ENCODE measurements at regions not wholly inside any gene's neighbourhood (a gene's known extent, or its start where the extent isn't known, plus 50 kb on each side); places are given as distances from the start of the nearest gene placed in this dataset.
A peak's percentile ranks its signal among the peaks of the same experiment; 100 is the strongest.

DNA sequence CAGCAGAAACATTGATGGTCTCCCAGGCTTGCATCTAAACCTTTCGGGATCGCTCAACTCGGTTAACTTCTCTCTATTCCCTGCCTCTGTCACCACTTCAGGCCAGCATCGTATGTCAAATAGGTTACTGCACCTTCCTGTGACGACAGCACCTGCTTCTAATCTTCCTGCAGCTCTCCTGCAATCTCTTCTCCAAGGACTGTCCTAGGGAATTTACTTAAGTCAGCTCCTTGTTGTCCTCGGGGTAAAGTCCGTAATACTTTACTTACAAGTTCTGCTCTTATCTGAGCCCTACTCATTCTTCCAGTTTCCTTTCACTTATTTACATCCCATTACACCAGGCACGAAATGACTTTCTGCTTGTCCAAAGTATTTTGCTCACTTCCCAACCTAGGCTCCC, 372.7 kb upstream of the AKR1E2 start:
- no peaks in the 10 kb centered on the region for H3K9me3 Mint-ChIP-seq (ENCODE audit: unreplicated experiment)
- no peak overlapping the region for H3K4me2 ChIP-seq (ENCODE audit: low read length)
- H3K36me3 Mint-ChIP-seq (ENCODE audit: low read depth, unreplicated experiment): no peaks in the 10 kb centered on the region
- no peak overlapping the region for H3K9ac ChIP-seq (ENCODE audit: low read length)
- H3K4me1 ChIP-seq (ENCODE audit: insufficient read depth, low read length): no peaks in the 10 kb centered on the region
- H3K4me3 Mint-ChIP-seq (ENCODE audit: unreplicated experiment): no peak overlapping the region
- FAIRE-seq (no peak), DNase-seq (ENCODE audit: low read depth) (no peak)
- H3K79me2 ChIP-seq (ENCODE audit: insufficient read depth, low read length): no peaks in the 10 kb centered on the region
- no peak overlapping the region for H3K4me3 ChIP-seq (ENCODE audit: insufficient read depth, low read depth, low read length)
- no peak overlapping the region for H2AFZ ChIP-seq (ENCODE audit: low read depth, low read length)
- no peak overlapping the region for H3K27ac Mint-ChIP-seq (ENCODE audit: unreplicated experiment)
- no peak overlapping the region for H3K27ac ChIP-seq (ENCODE audit: low read depth, low read length)
- H3K9me3 ChIP-seq (ENCODE audit: insufficient read depth, low read depth, low read length): no peaks in the 10 kb centered on the region
- no peaks in the 10 kb centered on the region for H4K20me1 ChIP-seq (ENCODE audit: insufficient read depth, low read length)
- H3K36me3 ChIP-seq (ENCODE audit: insufficient read depth, low read length): no peaks in the 10 kb centered on the region
- no peaks in the 10 kb centered on the region for H3K27me3 ChIP-seq (ENCODE audit: insufficient read depth, low read length)
- no peaks in the 10 kb centered on the region for H3K4me1 Mint-ChIP-seq (ENCODE audit: low read depth, unreplicated experiment)
- H3K27me3 Mint-ChIP-seq (ENCODE audit: low read depth, unreplicated experiment): no peaks in the 10 kb centered on the region
- TF ChIP-seq, protein P1, sequence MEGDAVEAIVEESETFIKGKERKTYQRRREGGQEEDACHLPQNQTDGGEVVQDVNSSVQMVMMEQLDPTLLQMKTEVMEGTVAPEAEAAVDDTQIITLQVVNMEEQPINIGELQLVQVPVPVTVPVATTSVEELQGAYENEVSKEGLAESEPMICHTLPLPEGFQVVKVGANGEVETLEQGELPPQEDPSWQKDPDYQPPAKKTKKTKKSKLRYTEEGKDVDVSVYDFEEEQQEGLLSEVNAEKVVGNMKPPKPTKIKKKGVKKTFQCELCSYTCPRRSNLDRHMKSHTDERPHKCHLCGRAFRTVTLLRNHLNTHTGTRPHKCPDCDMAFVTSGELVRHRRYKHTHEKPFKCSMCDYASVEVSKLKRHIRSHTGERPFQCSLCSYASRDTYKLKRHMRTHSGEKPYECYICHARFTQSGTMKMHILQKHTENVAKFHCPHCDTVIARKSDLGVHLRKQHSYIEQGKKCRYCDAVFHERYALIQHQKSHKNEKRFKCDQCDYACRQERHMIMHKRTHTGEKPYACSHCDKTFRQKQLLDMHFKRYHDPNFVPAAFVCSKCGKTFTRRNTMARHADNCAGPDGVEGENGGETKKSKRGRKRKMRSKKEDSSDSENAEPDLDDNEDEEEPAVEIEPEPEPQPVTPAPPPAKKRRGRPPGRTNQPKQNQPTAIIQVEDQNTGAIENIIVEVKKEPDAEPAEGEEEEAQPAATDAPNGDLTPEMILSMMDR (IDR thresholded peaks at IDR 0.05; ENCODE audit: insufficient read depth, low read depth, low read length): no peak
- TF ChIP-seq EZH2 (IDR thresholded peaks at IDR 0.05; ENCODE audit: insufficient read depth, low read length): no peak

DNA sequence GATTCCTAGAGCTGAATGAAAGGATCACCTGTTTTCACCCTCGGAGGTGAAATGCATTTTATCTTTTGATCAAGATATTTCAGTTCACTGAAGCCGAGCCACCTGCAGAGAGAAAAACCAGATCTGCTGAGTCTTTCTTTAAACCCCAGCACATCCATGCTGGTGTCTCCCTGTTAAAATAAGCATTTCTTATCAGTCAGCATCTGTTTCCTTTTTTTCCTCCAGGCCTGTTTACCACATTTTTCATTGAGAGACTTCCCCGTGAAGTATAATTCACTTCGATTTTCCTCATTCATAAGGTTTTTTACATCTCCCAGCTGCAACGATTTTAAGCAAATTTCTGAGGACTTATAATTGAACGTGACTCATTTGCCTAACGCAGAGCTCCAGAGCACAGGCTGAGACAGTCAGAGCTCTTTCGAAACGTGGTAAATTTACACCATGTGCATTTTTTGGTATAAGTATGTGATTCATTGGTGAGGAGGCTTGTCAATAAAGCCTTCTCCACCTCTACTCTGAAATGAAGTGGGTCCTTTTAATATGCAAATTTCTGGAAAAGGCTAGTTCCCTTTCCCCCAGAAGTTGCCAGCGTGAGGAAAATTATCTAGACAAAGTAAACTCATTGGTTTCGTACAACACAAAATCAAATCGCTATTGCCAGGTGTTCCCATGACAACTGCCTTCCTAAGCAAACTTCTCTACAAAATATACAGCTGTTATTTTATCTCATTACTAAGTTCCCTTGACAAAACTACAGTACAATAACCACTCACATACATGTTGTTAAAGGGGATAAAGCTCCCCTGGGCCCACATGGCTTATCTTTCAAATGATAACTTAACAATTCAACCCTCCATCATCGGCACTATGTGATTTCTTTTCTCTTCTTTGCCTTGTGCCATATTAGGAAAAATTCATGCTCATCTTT, 374.8 kb upstream of the AKR1E2 start:
- Mint-ChIP-seq H3K9me3 (ENCODE audit: unreplicated experiment) (no peaks in the 10 kb centered on the region), H3K36me3 (ENCODE audit: low read depth, unreplicated experiment) (no peaks in the 10 kb centered on the region), H3K27ac (ENCODE audit: unreplicated experiment) (no peak overlapping the region), H3K4me3 (ENCODE audit: unreplicated experiment) (no peak overlapping the region), H3K27me3 (ENCODE audit: low read depth, unreplicated experiment) (no peaks in the 10 kb centered on the region), H3K4me1 (ENCODE audit: low read depth, unreplicated experiment) (no peaks in the 10 kb centered on the region)
- DNase-seq (ENCODE audit: low read depth) (peak; percentile 83), FAIRE-seq (peak; percentile 78)
- no peak overlapping the region for H3K4me3 ChIP-seq (ENCODE audit: insufficient read depth, low read depth, low read length)
- H3K4me2 ChIP-seq (ENCODE audit: low read length): peak overlapping the region; percentile 31
- H3K4me1 ChIP-seq (ENCODE audit: insufficient read depth, low read length): no peaks in the 10 kb centered on the region
- no peaks in the 10 kb centered on the region for H3K36me3 ChIP-seq (ENCODE audit: insufficient read depth, low read length)
- H3K9ac ChIP-seq (ENCODE audit: low read length): no peak overlapping the region
- TF ChIP-seq, protein P1 (IDR thresholded peaks at IDR 0.05; ENCODE audit: insufficient read depth, low read depth, low read length): no peak
- no peak for TF ChIP-seq EZH2 (IDR thresholded peaks at IDR 0.05; ENCODE audit: insufficient read depth, low read length)
- H3K79me2 ChIP-seq (ENCODE audit: insufficient read depth, low read length): no peaks in the 10 kb centered on the region
- no peaks in the 10 kb centered on the region for H4K20me1 ChIP-seq (ENCODE audit: insufficient read depth, low read length)
- H3K9me3 ChIP-seq (ENCODE audit: insufficient read depth, low read depth, low read length): no peaks in the 10 kb centered on the region
- H3K27ac ChIP-seq (ENCODE audit: low read depth, low read length): no peak overlapping the region
- no peak overlapping the region for H2AFZ ChIP-seq (ENCODE audit: low read depth, low read length)
- H3K27me3 ChIP-seq (ENCODE audit: insufficient read depth, low read length): no peaks in the 10 kb centered on the region

DNA sequence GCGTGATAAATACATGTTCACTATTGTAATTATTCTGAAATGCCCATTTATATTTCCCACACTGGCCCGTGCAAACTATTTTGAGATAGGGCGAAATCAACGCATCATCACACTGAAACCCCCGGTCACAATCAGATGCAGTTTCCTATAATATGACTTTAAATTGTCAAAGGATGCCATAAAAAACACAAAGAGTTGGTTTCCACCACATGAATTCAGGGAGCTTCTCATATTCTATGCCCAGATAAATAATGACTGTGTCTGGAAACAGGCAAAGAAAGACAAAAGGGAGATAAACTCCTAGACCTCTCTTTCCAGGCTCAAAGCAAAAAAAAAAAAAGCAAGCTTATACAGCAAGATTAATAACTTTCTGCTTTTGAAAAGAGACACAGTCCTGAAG, 375.8 kb upstream of the AKR1E2 start:
- DNase-seq (ENCODE audit: low read depth) (no peak), FAIRE-seq (no peak)
- no peak overlapping the region for H3K4me3 Mint-ChIP-seq (ENCODE audit: unreplicated experiment)
- H3K4me2 ChIP-seq (ENCODE audit: low read length): no peak overlapping the region
- H3K27ac ChIP-seq (ENCODE audit: low read depth, low read length): no peak overlapping the region
- no peak overlapping the region for H3K4me3 ChIP-seq (ENCODE audit: insufficient read depth, low read depth, low read length)
- H3K9me3 ChIP-seq (ENCODE audit: insufficient read depth, low read depth, low read length): no peaks in the 10 kb centered on the region
- TF ChIP-seq, protein P1 (IDR thresholded peaks at IDR 0.05; ENCODE audit: insufficient read depth, low read depth, low read length): no peak
- no peak for TF ChIP-seq EZH2 (IDR thresholded peaks at IDR 0.05; ENCODE audit: insufficient read depth, low read length)
- H3K27ac Mint-ChIP-seq (ENCODE audit: unreplicated experiment): no peak overlapping the region
- no peaks in the 10 kb centered on the region for H3K27me3 Mint-ChIP-seq (ENCODE audit: low read depth, unreplicated experiment)
- no peaks in the 10 kb centered on the region for H3K4me1 ChIP-seq (ENCODE audit: insufficient read depth, low read length)
- no peaks in the 10 kb centered on the region for H3K36me3 Mint-ChIP-seq (ENCODE audit: low read depth, unreplicated experiment)
- no peaks in the 10 kb centered on the region for H3K79me2 ChIP-seq (ENCODE audit: insufficient read depth, low read length)
- H3K36me3 ChIP-seq (ENCODE audit: insufficient read depth, low read length): no peaks in the 10 kb centered on the region
- H3K27me3 ChIP-seq (ENCODE audit: insufficient read depth, low read length): no peaks in the 10 kb centered on the region
- no peak overlapping the region for H2AFZ ChIP-seq (ENCODE audit: low read depth, low read length)
- H3K9ac ChIP-seq (ENCODE audit: low read length): no peak overlapping the region
- no peaks in the 10 kb centered on the region for H3K4me1 Mint-ChIP-seq (ENCODE audit: low read depth, unreplicated experiment)
- H3K9me3 Mint-ChIP-seq (ENCODE audit: unreplicated experiment): no peaks in the 10 kb centered on the region
- H4K20me1 ChIP-seq (ENCODE audit: insufficient read depth, low read length): no peaks in the 10 kb centered on the region
